Endothelial cell of umbilical vein (primary cell): ENCODE measurements at regions not wholly inside any gene's neighbourhood (a gene's known extent, or its start where the extent isn't known, plus 50 kb on each side); places are given as distances from the start of the nearest gene placed in this dataset.

ENCODE experiments used
- BruUV-seq: library from RNA; stranded (reverse); fragments of 400-500 nt; replicated peaks from 2 replicates; lab custom pipeline; 2021; lab: Mats Ljungman, UMichigan
- CTCF ChIA-PET: fragments of 300-600, 350-600 bp; sonication (Branson Sonifier 250); formaldehyde crosslinking; loops from one replicate; lab custom pipeline; 2021; ENCODE audit warnings: antibody characterized with exemption, inconsistent platforms; lab: Charles Lee
- POLR2A ChIA-PET: fragments of 300-600, 350-600 bp; sonication (Branson Sonifier 250); formaldehyde crosslinking; loops from one replicate; lab custom pipeline; 2021; ENCODE audit warnings: antibody characterized with exemption, inconsistent platforms; lab: Charles Lee
- DNase-seq: peaks from one replicate; pipeline ENCODE4 v3.0.0-alpha.2; 2011; ENCODE audit warnings: low read depth, low spot score
- FAIRE-seq: peaks from 2 replicates; lab custom pipeline; 2011; peaks lifted over from hg19 to GRCh38; lab: Jason Lieb, UNC
- H2AFZ ChIP-seq: 2 replicates; pipeline ENCODE4 v1.6.0; 2012; ENCODE audit warnings: low read depth, low read length, control low read depth, inconsistent platforms
- H3K27ac ChIP-seq: 2 replicates; pipeline ENCODE4 v1.5.1; 2011; ENCODE audit warnings: low read depth, mild to moderate bottlenecking, control low read depth, low read length, moderate library complexity; ENCODE audit not compliant: insufficient read depth
- H3K27me3 ChIP-seq, 2 experiments: 2 replicates each; pipeline versions ENCODE4 v1.6.0 to v1.6.1; 2011; ENCODE audit warnings: low read length in 2 of 2, mixed read lengths in 1 of 2; ENCODE audit not compliant: control insufficient read depth in 2 of 2, insufficient read depth in 2 of 2
- H3K36me3 ChIP-seq, 2 experiments: 2 replicates in 1 of 2; 3 replicates in 1 of 2; pipeline ENCODE4 v1.5.1; 2011; ENCODE audit warnings: low read length in 2 of 2, mild to moderate bottlenecking in 1 of 2, moderate library complexity in 1 of 2; ENCODE audit not compliant: control insufficient read depth in 2 of 2, insufficient read depth in 2 of 2; ENCODE audit errors: extremely low read depth in 1 of 2
- H3K4me1 ChIP-seq: 3 replicates; pipeline ENCODE4 v1.5.1; 2011; ENCODE audit warnings: mild to moderate bottlenecking, low read length; ENCODE audit not compliant: control insufficient read depth, insufficient read depth; ENCODE audit errors: extremely low read depth
- H3K4me2 ChIP-seq: 2 replicates; pipeline ENCODE4 v1.6.1; 2011; ENCODE audit warnings: low read length, control low read depth, mixed read lengths; ENCODE audit not compliant: insufficient read depth
- H3K4me3 ChIP-seq, 3 experiments: fragments of 200-600 bp in 1 of 3; sonication (generic), shearing (Covaris generic) in 1 of 3; replicated peaks in 1 of 3; 2 replicates each; pipeline ENCODE4 v1.5.1; 2011 to 2016; ENCODE audit warnings: control low read depth in 3 of 3, low read length in 3 of 3, mild to moderate bottlenecking in 2 of 3, inconsistent platforms in 1 of 3, low read depth in 1 of 3, moderate library complexity in 1 of 3; ENCODE audit not compliant: insufficient read depth in 1 of 3
- H3K79me2 ChIP-seq: 2 replicates; pipeline ENCODE4 v1.6.0; 2012; ENCODE audit warnings: low read length, inconsistent platforms; ENCODE audit not compliant: control insufficient read depth, insufficient read depth
- H3K9ac ChIP-seq: replicated peaks from 2 replicates; pipeline ENCODE3; 2011; ENCODE audit warnings: low read length, control low read depth; ENCODE audit not compliant: insufficient read depth; ENCODE audit errors: extremely low read depth
- H3K9me1 ChIP-seq: replicated peaks from 3 replicates; pipeline ENCODE4 v1.6.0; 2011; ENCODE audit warnings: mild to moderate bottlenecking, low read length; ENCODE audit not compliant: control insufficient read depth, insufficient read depth; ENCODE audit errors: extremely low read depth
- H3K9me3 ChIP-seq: replicated peaks from 2 replicates; pipeline ENCODE4 v1.5.1; 2012; ENCODE audit warnings: low read length, inconsistent platforms; ENCODE audit not compliant: control insufficient read depth, insufficient read depth
- H4K20me1 ChIP-seq: replicated peaks from 2 replicates; pipeline ENCODE3; 2011; ENCODE audit warnings: mild to moderate bottlenecking, low read length; ENCODE audit not compliant: control insufficient read depth, insufficient read depth; ENCODE audit errors: extremely low read depth
- CTCF ChIP-seq, 2 donors: IDR thresholded peaks; 1 replicate in 1 of 2; 2 replicates in 1 of 2; pipeline ENCODE4 v1.5.1; 2011; ENCODE audit warnings: low read length in 2 of 2, mild to moderate bottlenecking in 2 of 2, moderate library complexity in 2 of 2, control low read depth in 1 of 2, inconsistent platforms in 1 of 2, low read depth in 1 of 2; ENCODE audit not compliant: insufficient read depth in 1 of 2; ENCODE audit errors: extremely low read depth in 1 of 2
- EZH2 ChIP-seq: IDR thresholded peaks from 2 replicates; pipeline ENCODE4 v1.6.1; 2012; ENCODE audit warnings: borderline replicate concordance, low read depth, mild to moderate bottlenecking, moderate library complexity, low read length, inconsistent platforms; ENCODE audit not compliant: severe bottlenecking
- FOS ChIP-seq: IDR thresholded peaks from 2 replicates; pipeline ENCODE4 v1.6.1; 2011; ENCODE audit warnings: mild to moderate bottlenecking, low read length, moderate library complexity, borderline replicate concordance; ENCODE audit not compliant: insufficient read depth
- GATA2 ChIP-seq: IDR thresholded peaks from 2 replicates; pipeline ENCODE4 v1.7.0; 2011; ENCODE audit warnings: low read depth, mild to moderate bottlenecking, moderate library complexity, mixed read lengths, low read length; ENCODE audit not compliant: insufficient read length, insufficient read depth
- JUN ChIP-seq: IDR thresholded peaks from 2 replicates; pipeline ENCODE4 v1.6.1; 2011; ENCODE audit warnings: borderline replicate concordance, low read depth; ENCODE audit not compliant: insufficient read length, insufficient read depth
- MAX ChIP-seq: IDR thresholded peaks from 2 replicates; pipeline ENCODE4 v1.6.1; 2011; ENCODE audit not compliant: insufficient read depth, insufficient read length
- MYC ChIP-seq: IDR thresholded peaks from one replicate; pipeline ENCODE4 v1.6.1; 2011; ENCODE audit warnings: mild to moderate bottlenecking, low read depth, low read length
- POLR2A ChIP-seq: IDR thresholded peaks from 2 replicates; pipeline ENCODE4 v1.6.1; 2012; ENCODE audit warnings: low read depth, mild to moderate bottlenecking, control low read depth, low read length
- POLR2AphosphoS5 ChIP-seq: IDR thresholded peaks from 2 replicates; pipeline ENCODE4 v1.6.1; 2012; ENCODE audit warnings: low read depth, mild to moderate bottlenecking, control low read depth, low read length, moderate library complexity; ENCODE audit not compliant: insufficient read depth
- dilution Hi-C: fragments of 300-500 bp; cut with MboI; formaldehyde crosslinking; loops from one replicate; pipeline ENCODE4 v1.15.0; 2019; ENCODE audit warnings: low sequenced_read_pairs; ENCODE audit not compliant: extremely low pct_ligation_motif_present
- intact Hi-C: fragments of 100-400 bp; cut with micrococcal nuclease; formaldehyde crosslinking; loops from one replicate; pipeline ENCODE4 v1.10.0; 2022

GRCh38 chr3:64824394-64824909 is 136.7 kb upstream of the ADAMTS9 start:
- TF ChIP-seq MYC (no peak), FOS (no peak), MAX (no peak), GATA2 (no peak), JUN (no peak), CTCF (IDR thresholded peaks at IDR 0.05; ENCODE audit: extremely low read depth in 1 of 2, insufficient read depth in 1 of 2, low read depth in 1 of 2, low read length in 2 of 2) (no peak), EZH2 (no peak), POLR2AphosphoS5 (no peak), POLR2A (no peak)
- no peak overlapping the region for H3K4me3 ChIP-seq
- BruUV-seq, result no TSS peak
- peaks cover 7% of the 10 kb centered on the region for H3K4me1 ChIP-seq
- no peak overlapping the region for H2AFZ ChIP-seq
- DNase-seq, result peak; percentile 45
- ChIA-PET CTCF (no interaction called here), POLR2A (no interaction called here)
- H3K9me1 ChIP-seq, result no peaks in the 10 kb centered on the region
- H3K9me3 ChIP-seq, result no peaks in the 10 kb centered on the region
- H3K36me3 ChIP-seq, result no peaks in the 10 kb centered on the region
- dilution Hi-C loops, result no loop called here
- no peaks in the 10 kb centered on the region for H4K20me1 ChIP-seq
- peak; percentile 18 for FAIRE-seq
- no peak overlapping the region for H3K27ac ChIP-seq
- peak overlapping the region; percentile 16 for H3K4me2 ChIP-seq
- H3K9ac ChIP-seq, result no peak overlapping the region
- intact Hi-C loops, result loop anchor here (5.0 kb wide), 1 partner anchor 83 kb away; no protein-coding TSS in a partner anchor
- no peaks in the 10 kb centered on the region for H3K79me2 ChIP-seq
- H3K27me3 ChIP-seq, result no peaks in the 10 kb centered on the region
